Upper lobe of right lung (tissue), 1 donor: ENCODE measurements at regions not wholly inside any gene's neighbourhood (a gene's known extent, or its start where the extent isn't known, plus 50 kb on each side); places are given as distances from the start of the nearest gene placed in this dataset.

ENCODE experiments used
- ATAC-seq: fragments of 200-7000 bp; cut with Tn5 transposase; one replicate; pipeline ENCODE4 v1.9.1; 2020; ENCODE audit warnings: mild to moderate bottlenecking, moderate library complexity
- DNase-seq: peaks from one replicate; pipeline ENCODE4 v3.0.0-alpha.2; 2020
- H3K27ac ChIP-seq: fragments of 200-600 bp; one replicate; pipeline ENCODE4 v1.8.0; 2022
- H3K27me3 ChIP-seq: fragments of 200-600 bp; one replicate; pipeline ENCODE4 v1.8.0; 2022; ENCODE audit warnings: mild to moderate bottlenecking
- H3K36me3 ChIP-seq: fragments of 200-600 bp; one replicate; pipeline ENCODE4 v1.8.0; 2022
- H3K4me1 ChIP-seq: fragments of 200-600 bp; one replicate; pipeline ENCODE4 v1.8.0; 2022
- H3K4me3 ChIP-seq: fragments of 200-600 bp; one replicate; pipeline ENCODE4 v1.8.0; 2022; ENCODE audit warnings: mild to moderate bottlenecking
- H3K9me3 ChIP-seq: fragments of 200-600 bp; one replicate; pipeline ENCODE4 v1.8.0; 2022
- CTCF ChIP-seq: fragments of 200-600 bp; IDR thresholded peaks from one replicate; pipeline ENCODE4 v1.8.0; 2022; ENCODE audit warnings: antibody characterized with exemption
- intact Hi-C: fragments of 100-400 bp; cut with DNase I; formaldehyde crosslinking; loops from one replicate; pipeline ENCODE4 v1.11.0; 2022
- donor health status: DM: no; HTN: yes; CAD: no; lungs with severe emphysema.

GRCh38 chr16:59920054-59920453, 1185.9 kb upstream of the GOT2 start:
- Histone ChIP-seq H3K36me3 (no peaks in the 10 kb centered on the region), H3K4me1 (no peaks in the 10 kb centered on the region), H3K27me3 (no peaks in the 10 kb centered on the region), H3K27ac (no peak overlapping the region), H3K9me3 (no peaks in the 10 kb centered on the region), H3K4me3 (no peak overlapping the region)
- DNase-seq (no peak), ATAC-seq (no peak)
- no peak for TF ChIP-seq CTCF
- intact Hi-C loops = no loop called here

DNA sequence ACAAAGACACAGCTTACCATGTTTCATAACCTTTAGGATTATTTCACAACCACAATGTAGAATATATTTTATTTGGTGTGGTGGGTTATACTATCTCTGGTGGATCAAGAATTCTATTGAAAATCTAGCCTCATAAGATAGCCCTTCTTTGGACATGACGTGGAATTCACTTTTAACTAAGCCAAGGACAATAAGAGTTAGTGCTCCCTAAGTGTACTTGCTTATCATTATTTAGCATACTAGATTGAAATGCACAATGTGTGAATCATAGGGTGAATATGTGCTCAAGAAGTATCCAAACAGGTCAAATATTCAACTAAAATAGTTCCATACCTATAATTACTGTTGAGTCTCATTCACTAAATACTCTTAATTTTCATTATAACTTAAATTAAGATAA, 1179.5 kb upstream of the GOT2 start:
- no peak overlapping the region for H3K27ac ChIP-seq
- H3K4me3 ChIP-seq = no peak overlapping the region
- no peaks in the 10 kb centered on the region for H3K36me3 ChIP-seq
- no peaks in the 10 kb centered on the region for H3K9me3 ChIP-seq
- DNase-seq (no peak), ATAC-seq (no peak)
- TF ChIP-seq CTCF = no peak
- H3K4me1 ChIP-seq = no peaks in the 10 kb centered on the region
- no peaks in the 10 kb centered on the region for H3K27me3 ChIP-seq
- intact Hi-C loops = no loop called here

- Histone ChIP-seq H3K27me3 (no peaks in the 10 kb centered on the region), H3K4me3 (no peak overlapping the region), H3K27ac (no peak overlapping the region), H3K9me3 (no peaks in the 10 kb centered on the region), H3K4me1 (no peaks in the 10 kb centered on the region), H3K36me3 (no peaks in the 10 kb centered on the region)
- intact Hi-C loops = no loop called here
- DNase-seq (no peak), ATAC-seq (no peak)
- TF ChIP-seq CTCF = no peak
These were observed 1175.1 kb upstream of the GOT2 start for GRCh38 chr16:59909262-59909661.

- Histone ChIP-seq H3K4me3 (no peak overlapping the region), H3K4me1 (no peaks in the 10 kb centered on the region), H3K36me3 (no peaks in the 10 kb centered on the region), H3K9me3 (no peaks in the 10 kb centered on the region), H3K27me3 (no peaks in the 10 kb centered on the region), H3K27ac (no peak overlapping the region)
- ATAC-seq = no peak
- no peak for TF ChIP-seq CTCF
- no peak for DNase-seq
- intact Hi-C loops = no loop called here
These were observed 1173.5 kb upstream of the GOT2 start for GRCh38 chr16:59907611-59908010.

- TF ChIP-seq CTCF = no peak
- Histone ChIP-seq H3K9me3 (no peaks in the 10 kb centered on the region), H3K27ac (no peak overlapping the region), H3K36me3 (no peaks in the 10 kb centered on the region), H3K4me3 (no peak overlapping the region), H3K27me3 (no peaks in the 10 kb centered on the region), H3K4me1 (no peaks in the 10 kb centered on the region)
- ATAC-seq = no peak
- DNase-seq = no peak
- intact Hi-C loops = no loop called here
These were observed 1171.5 kb upstream of the GOT2 start for GRCh38 chr16:59905606-59906005.

DNA sequence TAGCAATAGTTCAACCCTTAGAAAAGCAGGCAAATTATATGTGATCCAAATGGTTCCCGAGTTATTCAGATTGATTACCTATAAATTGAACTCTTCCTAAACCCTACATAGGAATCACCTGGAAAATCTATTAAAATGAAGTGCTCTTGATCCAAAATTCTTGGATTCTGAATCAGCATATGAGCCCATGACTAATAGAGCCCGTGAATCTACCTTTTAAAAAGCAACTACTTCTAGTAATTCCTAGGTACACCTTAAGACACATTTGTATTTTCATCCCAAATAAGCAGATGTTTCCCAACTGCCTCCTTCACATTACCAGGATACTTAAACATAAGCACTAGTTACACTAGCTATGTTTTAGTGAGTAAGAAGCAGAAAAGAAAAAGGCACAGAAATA, 1171.0 kb upstream of the GOT2 start:
- Histone ChIP-seq H3K36me3 (no peaks in the 10 kb centered on the region), H3K9me3 (no peaks in the 10 kb centered on the region), H3K4me1 (no peaks in the 10 kb centered on the region), H3K27me3 (no peaks in the 10 kb centered on the region), H3K27ac (no peak overlapping the region), H3K4me3 (no peak overlapping the region)
- no peak for TF ChIP-seq CTCF
- ATAC-seq (no peak), DNase-seq (no peak)
- intact Hi-C loops = no loop called here
